GM13977 (cell line): ENCODE measurements at regions not wholly inside any gene's neighbourhood (a gene's known extent, or its start where the extent isn't known, plus 50 kb on each side); places are given as distances from the start of the nearest gene placed in this dataset.

Experiments used
- DNase-seq: peaks from one replicate; pipeline ENCODE4 v3.0.0; 2012; ENCODE audit warnings: low spot score
- in situ Hi-C: fragments of 300-500 bp; cut with MboI; formaldehyde crosslinking; loops from one replicate; pipeline ENCODE4 v1.12.0; 2022; ENCODE audit warnings: low sequenced_read_pairs, low pct_unique_long_range_greater_than_20kb, mixed read lengths, inconsistent platforms; ENCODE audit not compliant: unreplicated experiment
- TF ChIP-seq, protein P1 (sequence below): IDR thresholded peaks from 2 replicates; pipeline ENCODE4 v1.5.1; 2012; ENCODE audit warnings: mild to moderate bottlenecking, control low read depth; ENCODE audit not compliant: insufficient read depth; ENCODE audit errors: extremely low read depth, missing control alignments

DNA sequence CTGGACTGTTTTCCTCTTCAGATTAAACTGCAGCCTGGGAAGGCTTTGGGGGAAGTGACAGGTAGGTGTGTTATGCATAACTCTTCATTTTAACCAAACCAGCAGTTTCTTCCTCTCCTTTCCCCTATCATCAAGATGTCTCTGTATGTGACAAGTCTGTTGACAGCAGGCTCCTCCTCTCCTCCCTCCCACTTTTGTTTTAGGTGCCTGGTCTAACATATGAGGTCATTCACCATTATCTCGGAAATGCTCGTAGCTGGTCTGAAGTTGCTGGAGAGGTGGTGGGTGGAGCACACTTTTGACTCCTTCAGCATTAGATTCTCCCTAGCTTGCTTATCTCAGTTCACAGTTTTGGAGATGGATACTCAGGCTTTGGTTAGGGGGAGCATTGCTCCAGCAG is 571.0 kb upstream of the EEF2KMT start:
- in situ Hi-C loops, result no loop called here
- DNase-seq, result no peak

DNA sequence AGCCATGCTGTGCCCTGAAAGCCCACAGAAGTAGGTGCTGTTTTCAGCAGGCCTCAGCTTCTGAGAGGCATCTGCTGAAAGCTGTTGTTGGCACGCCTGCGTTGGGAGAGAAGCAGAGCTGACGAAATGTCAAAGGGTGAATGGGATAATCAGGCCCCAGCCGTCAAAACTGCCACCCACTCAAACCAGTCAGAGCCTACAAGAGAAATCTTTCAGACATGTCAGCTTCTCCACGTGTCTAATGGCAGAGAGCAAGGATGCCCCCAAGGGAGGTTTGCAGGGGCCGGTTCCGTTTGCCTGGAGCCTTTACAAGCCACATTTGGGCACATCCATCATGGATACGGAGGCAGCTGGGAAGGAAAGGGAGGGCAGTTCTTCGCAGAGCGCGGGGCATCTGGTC is 568.2 kb upstream of the EEF2KMT start:
- TF ChIP-seq, protein P1, sequence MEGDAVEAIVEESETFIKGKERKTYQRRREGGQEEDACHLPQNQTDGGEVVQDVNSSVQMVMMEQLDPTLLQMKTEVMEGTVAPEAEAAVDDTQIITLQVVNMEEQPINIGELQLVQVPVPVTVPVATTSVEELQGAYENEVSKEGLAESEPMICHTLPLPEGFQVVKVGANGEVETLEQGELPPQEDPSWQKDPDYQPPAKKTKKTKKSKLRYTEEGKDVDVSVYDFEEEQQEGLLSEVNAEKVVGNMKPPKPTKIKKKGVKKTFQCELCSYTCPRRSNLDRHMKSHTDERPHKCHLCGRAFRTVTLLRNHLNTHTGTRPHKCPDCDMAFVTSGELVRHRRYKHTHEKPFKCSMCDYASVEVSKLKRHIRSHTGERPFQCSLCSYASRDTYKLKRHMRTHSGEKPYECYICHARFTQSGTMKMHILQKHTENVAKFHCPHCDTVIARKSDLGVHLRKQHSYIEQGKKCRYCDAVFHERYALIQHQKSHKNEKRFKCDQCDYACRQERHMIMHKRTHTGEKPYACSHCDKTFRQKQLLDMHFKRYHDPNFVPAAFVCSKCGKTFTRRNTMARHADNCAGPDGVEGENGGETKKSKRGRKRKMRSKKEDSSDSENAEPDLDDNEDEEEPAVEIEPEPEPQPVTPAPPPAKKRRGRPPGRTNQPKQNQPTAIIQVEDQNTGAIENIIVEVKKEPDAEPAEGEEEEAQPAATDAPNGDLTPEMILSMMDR, result no peak
- DNase-seq, result no peak
- in situ Hi-C loops, result no loop called here

More for the DNA sequence above, 571.0 kb upstream of the EEF2KMT start:
- TF ChIP-seq, protein P1, result no peak

DNA sequence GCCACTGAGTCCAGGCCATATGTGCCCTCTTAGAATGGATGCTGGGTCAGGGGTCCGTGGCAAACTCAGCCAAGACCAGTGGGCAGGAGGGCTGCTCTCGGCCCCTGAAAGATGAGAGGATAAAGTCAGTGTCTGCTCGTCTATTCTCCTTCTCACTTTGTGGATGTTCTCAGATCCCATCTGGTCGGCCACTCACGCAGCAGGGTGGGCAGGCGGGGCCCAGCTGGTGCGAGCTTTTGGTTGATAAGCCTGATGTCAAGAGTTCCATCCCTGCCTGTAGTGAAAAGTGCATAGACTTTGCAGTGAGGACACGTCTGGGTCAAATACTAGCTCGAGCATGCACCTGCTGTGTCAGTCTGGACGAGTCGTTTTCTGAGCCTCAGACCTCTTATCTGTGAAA is 556.2 kb upstream of the EEF2KMT start:
- in situ Hi-C loops, result no loop called here
- TF ChIP-seq, protein P1, result no peak
- no peak for DNase-seq

DNA sequence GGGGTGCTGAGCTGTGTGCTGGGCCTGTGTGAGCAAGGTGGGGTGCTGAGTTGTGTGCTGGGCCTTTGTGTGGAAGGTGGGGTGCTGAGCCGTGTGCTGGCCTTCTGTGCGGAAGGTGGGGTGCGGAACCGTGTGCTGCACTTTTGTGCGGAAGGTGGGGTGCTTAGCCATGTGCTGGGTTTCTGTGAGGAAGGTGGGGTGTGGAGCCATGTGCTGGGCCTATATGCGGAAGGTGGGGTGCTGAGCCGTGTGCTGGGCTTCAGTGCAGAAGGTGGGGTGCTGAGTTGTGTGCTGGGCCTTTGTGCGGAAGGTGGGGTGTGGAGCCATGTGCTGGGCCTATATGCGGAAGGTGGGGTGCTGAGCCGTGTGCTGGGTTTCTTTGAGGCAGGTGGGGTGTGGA is 555.4 kb upstream of the EEF2KMT start:
- no peak for DNase-seq
- in situ Hi-C loops, result no loop called here
- TF ChIP-seq, protein P1, result no peak

DNA sequence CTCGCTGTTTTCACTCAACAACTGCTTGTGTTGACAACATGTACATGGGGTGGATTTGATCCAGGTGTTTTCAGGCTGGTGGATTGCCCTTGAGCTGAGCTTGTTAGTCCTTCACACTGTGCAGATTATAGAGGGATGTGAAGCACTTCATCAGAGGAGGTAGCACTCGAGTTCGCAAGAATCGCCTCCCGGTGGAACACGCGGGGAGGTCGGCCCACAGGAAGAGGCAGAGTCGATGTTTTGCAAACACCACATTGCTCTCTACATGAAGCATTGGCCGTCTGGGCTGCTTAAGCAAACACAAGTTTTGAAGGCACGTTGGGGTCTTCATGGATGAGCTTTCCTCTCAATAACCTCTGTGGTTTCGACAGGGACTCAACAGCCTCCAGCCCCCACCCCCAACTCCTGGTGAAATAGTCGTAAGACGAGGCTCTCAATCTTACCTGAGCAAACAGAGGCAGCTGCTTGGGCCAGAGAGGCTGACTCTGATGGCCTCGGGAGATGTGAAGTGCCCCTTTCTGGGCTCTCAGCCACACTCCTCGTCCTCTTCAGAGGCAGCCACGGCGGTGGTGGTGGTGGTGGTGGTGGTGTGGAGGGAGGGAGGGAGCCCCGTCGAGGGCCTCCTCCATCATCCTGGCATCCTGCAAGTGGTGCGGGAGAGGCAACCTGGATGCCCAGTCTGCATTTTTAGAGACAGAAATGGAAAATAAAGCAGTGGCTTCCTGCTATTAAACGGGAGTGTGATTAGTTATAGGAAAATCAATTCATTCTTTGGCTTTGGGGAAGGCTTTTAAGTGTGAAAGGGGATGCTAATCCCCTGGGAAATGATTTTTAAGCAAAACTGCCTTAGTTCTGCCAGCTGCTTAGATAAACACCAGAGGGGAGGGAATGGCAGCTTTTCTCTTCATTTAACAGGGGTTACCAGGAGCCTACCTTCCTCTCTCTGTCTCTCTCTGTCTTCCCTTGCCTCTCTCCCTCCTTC is 552.5 kb upstream of the EEF2KMT start:
- DNase-seq, result no peak
- TF ChIP-seq, protein P1, result no peak
- in situ Hi-C loops, result no loop called here

DNA sequence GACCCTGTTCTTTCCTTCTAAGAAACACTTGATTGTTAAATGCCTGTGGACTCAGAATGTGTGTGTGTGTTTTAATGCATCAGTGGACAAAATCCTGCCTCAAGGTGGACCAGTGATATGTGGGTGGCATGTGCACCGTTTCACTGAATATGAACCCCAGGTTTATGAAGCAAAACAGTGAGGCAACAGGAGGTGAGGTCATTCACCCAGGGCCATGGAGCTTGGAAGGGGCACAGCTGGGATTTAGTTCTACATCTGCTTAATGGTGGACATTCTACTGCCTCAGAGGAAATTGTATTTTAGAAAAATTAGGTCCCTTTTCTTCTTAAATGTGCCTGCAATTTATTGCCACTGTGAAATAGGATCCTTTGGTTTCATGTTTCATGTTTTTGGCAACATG is 549.5 kb upstream of the EEF2KMT start:
- no peak for DNase-seq
- in situ Hi-C loops, result no loop called here

More for the DNA sequence above, 549.5 kb upstream of the EEF2KMT start:
- TF ChIP-seq, protein P1, result no peak
